SU-DHL-6 (cell line): ENCODE measurements at regions not wholly inside any gene's neighbourhood (a gene's known extent, or its start where the extent isn't known, plus 50 kb on each side); places are given as distances from the start of the nearest gene placed in this dataset.
"Not testable (repeated sequence)": the region's sequence is repeated elsewhere in the genome, so short reads cannot be mapped to it uniquely, and the experiment has no call there.

Source experiments
- CTCF ChIP-seq: fragments of 200-600 bp; sonication (generic); IDR thresholded peaks from one replicate; pipeline ENCODE4 v1.5.1; 2017; ENCODE audit warnings: antibody characterized with exemption, mild to moderate bottlenecking, low read length, moderate library complexity; ENCODE audit not compliant: insufficient read depth, poor library complexity, severe bottlenecking
- EZH2phosphoT487 ChIP-seq: fragments of 200-600 bp; sonication (generic), shearing (Covaris generic); conservative IDR thresholded peaks from 2 replicates; pipeline ENCODE4 v1.6.1; 2018; ENCODE audit warnings: mild to moderate bottlenecking, antibody characterized with exemption, low read length, moderate library complexity, mixed read lengths

- TF ChIP-seq CTCF, EZH2phosphoT487: not testable (repeated sequence)
Observed at GRCh38 chrX:115987464-115987863, 183.1 kb upstream of the AGTR2 start.
